K562 (cell line): ENCODE measurements at regions not wholly inside any gene's neighbourhood (a gene's known extent, or its start where the extent isn't known, plus 50 kb on each side); places are given as distances from the start of the nearest gene placed in this dataset.

Experiments used
- ATAC-seq: fragments of 200-7000 bp; cut with Tn5 transposase; 3 replicates; pipeline ENCODE4 v1.9.1; 2020; ENCODE audit warnings: moderate library complexity
- BruUV-seq: library from RNA; stranded (reverse); fragments of 400-500 nt; replicated peaks from 2 replicates; lab custom pipeline; 2021; lab: Mats Ljungman, UMichigan
- CTCF ChIA-PET: fragments of 300-600 bp; formaldehyde crosslinking; extraction: SDS; loops from one replicate; lab custom pipeline; 2021; ENCODE audit warnings: low intra/inter-chr PET ratio; lab: Yijun Ruan, JAX
- POLR2A ChIA-PET: fragments of 300-600, 350-650 bp; sonication (Branson Sonifier 250); formaldehyde crosslinking; extraction: SDS; loops from one replicate; lab custom pipeline; 2021; ENCODE audit warnings: antibody characterized with exemption, inconsistent platforms; lab: Yijun Ruan, JAX
- DNase-seq, 4 experiments: peaks; one replicate each; pipeline versions ENCODE4 v3.0.0 to v3.0.0-alpha.2; 2011 to 2018; ENCODE audit warnings: low spot score in 3 of 4, mixed read lengths in 3 of 4; ENCODE audit errors: extremely low read depth in 1 of 4
- FAIRE-seq: peaks from 2 replicates; lab custom pipeline; 2011; peaks lifted over from hg19 to GRCh38; lab: Jason Lieb, UNC
- H2AFZ ChIP-seq: 2 replicates; pipeline ENCODE4 v1.6.0; 2011; ENCODE audit warnings: low read depth, low read length, control low read depth, inconsistent platforms
- H3K27ac ChIP-seq: fragments of 200-600 bp; 3 replicates; pipeline ENCODE4 v1.8.0; 2011; ENCODE audit warnings: low read depth, mild to moderate bottlenecking, control low read depth, inconsistent platforms, low read length, moderate library complexity, mixed read lengths; ENCODE audit errors: extremely low read depth
- H3K27me3 ChIP-seq, 2 experiments: fragments of 300-600 bp in 1 of 2; 2 replicates in 1 of 2; 3 replicates in 1 of 2; pipeline versions ENCODE4 v1.6.0 to v1.8.0; 2011; ENCODE audit warnings: inconsistent platforms in 2 of 2, low read length in 2 of 2, mild to moderate bottlenecking in 1 of 2, mixed read lengths in 1 of 2, moderate library complexity in 1 of 2; ENCODE audit not compliant: control insufficient read depth in 2 of 2, insufficient read depth in 2 of 2
- H3K36me3 ChIP-seq: fragments of 300-600 bp; 3 replicates; pipeline ENCODE4 v1.8.0; 2011; ENCODE audit warnings: mild to moderate bottlenecking, low read length, inconsistent platforms; ENCODE audit not compliant: control insufficient read depth, insufficient read depth
- H3K4me1 ChIP-seq, 2 experiments: fragments of 200-600 bp in 1 of 2; replicated peaks in 1 of 2; 2 replicates in 1 of 2; 3 replicates in 1 of 2; pipeline versions ENCODE4 v1.5.1 to v1.8.0; 2011; ENCODE audit warnings: inconsistent platforms in 2 of 2, low read length in 2 of 2, mild to moderate bottlenecking in 1 of 2, mixed read lengths in 1 of 2, moderate library complexity in 1 of 2; ENCODE audit not compliant: control insufficient read depth in 2 of 2, insufficient read depth in 2 of 2
- H3K4me2 ChIP-seq: 2 replicates; pipeline ENCODE4 v1.6.1; 2011; ENCODE audit warnings: low read length, control low read depth, inconsistent platforms, mixed read lengths; ENCODE audit not compliant: insufficient read depth
- H3K4me3 ChIP-seq: fragments of 200-600 bp; sonication (generic), shearing (Covaris generic); 2 replicates; pipeline ENCODE4 v1.5.1; 2016; ENCODE audit warnings: control low read depth, inconsistent platforms
- H3K79me2 ChIP-seq: fragments of 200-600 bp; 3 replicates; pipeline ENCODE4 v1.8.0; 2011; ENCODE audit warnings: low read length, inconsistent platforms; ENCODE audit not compliant: control insufficient read depth, insufficient read depth
- H3K9ac ChIP-seq, 2 experiments: 2 replicates each; pipeline versions ENCODE4 v1.6.0 to v1.6.1; 2011; ENCODE audit warnings: low read depth in 2 of 2, low read length in 2 of 2, control low read depth in 1 of 2, inconsistent platforms in 1 of 2, mild to moderate bottlenecking in 1 of 2, mixed read lengths in 1 of 2; ENCODE audit not compliant: insufficient read depth in 1 of 2
- H3K9me1 ChIP-seq: one replicate; pipeline ENCODE4 v1.6.0; 2011; ENCODE audit warnings: inconsistent platforms, mild to moderate bottlenecking, low read length, moderate library complexity; ENCODE audit not compliant: control insufficient read depth, insufficient read depth
- H3K9me3 ChIP-seq: replicated peaks from 2 replicates; pipeline ENCODE4 v1.5.1; 2011; ENCODE audit warnings: low read depth, low read length, inconsistent platforms; ENCODE audit not compliant: control insufficient read depth, insufficient read depth
- H4K20me1 ChIP-seq: replicated peaks from 2 replicates; pipeline ENCODE4 v1.6.1; 2011; ENCODE audit warnings: low read length, inconsistent platforms, mixed read lengths; ENCODE audit not compliant: control insufficient read depth, insufficient read depth
- FOXM1 ChIP-seq, 2 experiments: fragments of 450-650 bp in 1 of 2; sonication (generic) in 1 of 2; formaldehyde crosslinking in 1 of 2; IDR thresholded peaks; 2 replicates each; pipeline versions ENCODE4 v1.6.1 to v1.9.0; 2017 to 2022; ENCODE audit warnings: low read depth in 2 of 2, mild to moderate bottlenecking in 2 of 2, missing genetic modification reagents in 1 of 2, moderate library complexity in 1 of 2
- GABPB1 ChIP-seq: sonication (generic); formaldehyde crosslinking; IDR thresholded peaks from 2 replicates; pipeline ENCODE4 v1.8.0; 2022; ENCODE audit warnings: mild to moderate bottlenecking, missing genetic modification reagents
- HMG20A ChIP-seq: fragments of 450-650 bp; formaldehyde crosslinking; conservative IDR thresholded peaks from 2 replicates; pipeline ENCODE4 v1.4.0; 2020; ENCODE audit warnings: mild to moderate bottlenecking, mixed read lengths
- IRF2 ChIP-seq: sonication (generic); formaldehyde crosslinking; IDR thresholded peaks from 2 replicates; pipeline ENCODE4 v1.8.1; 2022; ENCODE audit warnings: mild to moderate bottlenecking, missing genetic modification reagents
- MXD1 ChIP-seq: fragments of 250-450 bp; sonication (Bioruptor Pico); IDR thresholded peaks from 2 replicates; pipeline ENCODE4 v1.8.0; 2021; ENCODE audit warnings: borderline replicate concordance, mild to moderate bottlenecking, moderate library complexity; ENCODE audit not compliant: poor library complexity, severe bottlenecking
- SPI1 ChIP-seq: IDR thresholded peaks from 2 replicates; pipeline ENCODE4 v1.6.1; 2011; ENCODE audit warnings: low read depth, low read length, control low read depth, borderline replicate concordance
- SRF ChIP-seq, 2 experiments: fragments of 250-450, 450-650 bp in 1 of 2; sonication (Bioruptor Pico) in 1 of 2; sonication (generic) in 1 of 2; formaldehyde crosslinking; IDR thresholded peaks; 2 replicates each; pipeline versions ENCODE4 v1.5.0 to v1.5.1; 2020 to 2022; ENCODE audit warnings: mild to moderate bottlenecking in 1 of 2, missing genetic modification reagents in 1 of 2
- USF2 ChIP-seq: sonication (generic); formaldehyde crosslinking; IDR thresholded peaks from 2 replicates; pipeline ENCODE4 v1.5.0; 2020; ENCODE audit warnings: missing genetic modification reagents
- ZNF518B ChIP-seq: fragments of 250-450 bp; sonication (Bioruptor Pico); IDR thresholded peaks from 2 replicates; pipeline ENCODE4 v1.5.0; 2021; ENCODE audit warnings: mild to moderate bottlenecking, moderate library complexity
- ZNF584 ChIP-seq: fragments of 200-800 bp; sonication (Bioruptor generic); IDR thresholded peaks from 2 replicates; pipeline ENCODE4 v1.6.1; 2016; ENCODE audit warnings: low read depth, mild to moderate bottlenecking, missing genetic modification characterization, missing compliant biosample characterization
- WGBS: fragments of 100-300 bp; shearing (Covaris generic); methylation state at CpG from one replicate; pipeline ENCODE4 v1.1.6; 2016; ENCODE audit warnings: low coverage, mixed read lengths; ENCODE audit not compliant: insufficient coverage; ENCODE audit errors: missing lambda C conversion rate; 5-methylcytosine and 5-hydroxymethylcytosine counted together
- in situ Hi-C: fragments of 300-500 bp; cut with MboI; formaldehyde crosslinking; loops from 4 replicates; pipeline ENCODE4 v1.15.0; 2018; ENCODE audit warnings: inconsistent platforms, mixed read lengths
- intact Hi-C: fragments of 100-400 bp; cut with micrococcal nuclease; formaldehyde crosslinking; loops from 2 replicates; pipeline ENCODE4 v1.14.2; 2022

GRCh38 chr6:170100046-170100445 is 190.8 kb downstream of the DLL1 start:
- WGBS, result 0% methylated on average over 5 of the region's 8 CpGs
- Histone ChIP-seq H3K4me1 (no peaks in the 10 kb centered on the region), H4K20me1 (0 out of 2 replicates have a peak, but pooled peaks cover 5% of the 10 kb centered on the region), H3K4me3 (no peak overlapping the region), H3K4me2 (no peak overlapping the region), H3K79me2 (no peaks in the 10 kb centered on the region), H3K9ac (no peak overlapping the region), H3K36me3 (no peaks in the 10 kb centered on the region), H2AFZ (no peak overlapping the region), H3K9me1 (no peaks in the 10 kb centered on the region), H3K27me3 (peaks cover 37 to 78% of the 10 kb centered on the region in 2 experiments), H3K9me3 (no peaks in the 10 kb centered on the region), H3K27ac (no peak overlapping the region)
- ChIA-PET POLR2A (interaction anchor here (0.5 kb wide), 1 partner anchor 39 kb away, joined by 3 read pairs; no protein-coding TSS in a partner anchor), CTCF (no interaction called here)
- no peak for DNase-seq
- in situ Hi-C loops (no loop called here), intact Hi-C loops (no loop called here)
- TF ChIP-seq MXD1 (CRISPR knock-in tag) (no peak), GABPB1 (CRISPR knock-in tag) (no peak)
- BruUV-seq, result no TSS peak
- no peak for FAIRE-seq
- ATAC-seq, result no peak

GRCh38 chr6:170099387-170099786 is 191.5 kb downstream of the DLL1 start:
- Histone ChIP-seq H3K9ac (no peak overlapping the region), H3K27ac (no peak overlapping the region), H3K9me1 (no peaks in the 10 kb centered on the region), H4K20me1 (0 out of 2 replicates have a peak, but pooled peaks cover 5% of the 10 kb centered on the region), H3K9me3 (no peaks in the 10 kb centered on the region), H3K4me2 (no peak overlapping the region), H3K27me3 (peaks cover 40 to 85% of the 10 kb centered on the region in 2 experiments), H3K79me2 (no peaks in the 10 kb centered on the region), H3K4me3 (no peak overlapping the region), H2AFZ (no peak overlapping the region), H3K36me3 (no peaks in the 10 kb centered on the region), H3K4me1 (peaks cover 0 to under 1% of the 10 kb centered on the region in 2 experiments; a peak in 1 of 5 replicates)
- no TSS peak for BruUV-seq
- FAIRE-seq (no peak), DNase-seq (no peak), ATAC-seq (no peak)
- in situ Hi-C loops (no loop called here), intact Hi-C loops (no loop called here)
- 2% methylated on average over 11 of the region's 11 CpGs for WGBS
- ChIA-PET CTCF (no interaction called here), POLR2A (interaction anchor here (0.5 kb wide), 1 partner anchor 38 kb away, joined by 3 read pairs; no protein-coding TSS in a partner anchor)
- TF ChIP-seq SPI1 (no peak), USF2 (no peak), ZNF584 (CRISPR knock-in tag) (no peak), SRF (CRISPR knock-in tag; IDR thresholded peaks at IDR 0.05) (no peak), IRF2 (CRISPR knock-in tag) (no peak), HMG20A (CRISPR knock-in tag) (no peak), FOXM1 (IDR thresholded peaks at IDR 0.05; ENCODE audit: low read depth) (no peak), FOXM1 (CRISPR knock-in tag; IDR thresholded peaks at IDR 0.05; ENCODE audit: low read depth) (no peak), ZNF518B (CRISPR knock-in tag) (no peak)
